Chondrocyte (in vitro differentiated cells): ENCODE measurements at regions not wholly inside any gene's neighbourhood (a gene's known extent, or its start where the extent isn't known, plus 50 kb on each side); places are given as distances from the start of the nearest gene placed in this dataset.

ENCODE experiments used
- DNase-seq: peaks from one replicate; pipeline ENCODE4 v3.0.0; 2021; ENCODE audit warnings: mixed read lengths, low spot score
- H3K27ac Mint-ChIP-seq: one replicate; pipeline ENCODE4 v1.8.0; 2021; ENCODE audit warnings: mild to moderate bottlenecking, moderate library complexity, mixed read lengths; ENCODE audit not compliant: unreplicated experiment
- H3K27me3 Mint-ChIP-seq: 2 replicates; pipeline ENCODE4 v1.8.0; 2021; ENCODE audit warnings: low read depth, mixed read lengths
- H3K36me3 Mint-ChIP-seq: 2 replicates; pipeline ENCODE4 v1.8.0; 2021; ENCODE audit warnings: low read depth, mixed read lengths
- H3K4me1 Mint-ChIP-seq: 2 replicates; pipeline ENCODE4 v1.8.0; 2021; ENCODE audit warnings: low read depth, mild to moderate bottlenecking, mixed read lengths
- H3K4me3 Mint-ChIP-seq: one replicate; pipeline ENCODE4 v1.8.0; 2021; ENCODE audit warnings: mild to moderate bottlenecking, moderate library complexity, mixed read lengths; ENCODE audit not compliant: unreplicated experiment
- H3K9me3 Mint-ChIP-seq: 2 replicates; pipeline ENCODE4 v1.8.0; 2021; ENCODE audit warnings: low read depth, mixed read lengths
- CTCF ChIP-seq: fragments of 200-600 bp; sonication (generic); IDR thresholded peaks from 2 replicates; pipeline ENCODE4 v1.5.0; 2021; ENCODE audit warnings: antibody characterized with exemption, mild to moderate bottlenecking, moderate library complexity

GRCh38 chr12:90899456-90900182 is 55.4 kb downstream of the CCER1 start:
- no peaks in the 10 kb centered on the region for H3K36me3 Mint-ChIP-seq
- peaks cover 3% of the 10 kb centered on the region for H3K9me3 Mint-ChIP-seq
- no peak overlapping the region for H3K27ac Mint-ChIP-seq
- H3K4me3 Mint-ChIP-seq: no peak overlapping the region
- no peaks in the 10 kb centered on the region for H3K27me3 Mint-ChIP-seq
- peaks cover 15% of the 10 kb centered on the region for H3K4me1 Mint-ChIP-seq
- DNase-seq: no peak
- no peak for TF ChIP-seq CTCF

GRCh38 chr12:90897986-90898385 is 57.0 kb downstream of the CCER1 start:
- H3K4me3 Mint-ChIP-seq: no peak overlapping the region
- no peak for TF ChIP-seq CTCF
- H3K36me3 Mint-ChIP-seq: no peaks in the 10 kb centered on the region
- H3K4me1 Mint-ChIP-seq: peaks cover 15% of the 10 kb centered on the region
- H3K27me3 Mint-ChIP-seq: no peaks in the 10 kb centered on the region
- no peak overlapping the region for H3K27ac Mint-ChIP-seq
- no peak for DNase-seq
- peaks cover 3% of the 10 kb centered on the region for H3K9me3 Mint-ChIP-seq

- Mint-ChIP-seq H3K36me3 (no peaks in the 10 kb centered on the region), H3K4me3 (no peak overlapping the region), H3K4me1 (peaks cover 15% of the 10 kb centered on the region), H3K27ac (no peak overlapping the region), H3K27me3 (no peaks in the 10 kb centered on the region), H3K9me3 (peaks cover 3% of the 10 kb centered on the region)
- no peak for DNase-seq
- TF ChIP-seq CTCF: no peak
Observed at GRCh38 chr12:90897316-90897715, 57.7 kb downstream of the CCER1 start.

- TF ChIP-seq CTCF: no peak
- H3K4me3 Mint-ChIP-seq: no peak overlapping the region
- DNase-seq: no peak
- H3K27ac Mint-ChIP-seq: no peak overlapping the region
- peaks cover 3% of the 10 kb centered on the region for H3K9me3 Mint-ChIP-seq
- H3K27me3 Mint-ChIP-seq: no peaks in the 10 kb centered on the region
- H3K4me1 Mint-ChIP-seq: peaks cover 15% of the 10 kb centered on the region
- H3K36me3 Mint-ChIP-seq: no peaks in the 10 kb centered on the region
Observed at GRCh38 chr12:90896821-90897220, 58.2 kb downstream of the CCER1 start.

DNA sequence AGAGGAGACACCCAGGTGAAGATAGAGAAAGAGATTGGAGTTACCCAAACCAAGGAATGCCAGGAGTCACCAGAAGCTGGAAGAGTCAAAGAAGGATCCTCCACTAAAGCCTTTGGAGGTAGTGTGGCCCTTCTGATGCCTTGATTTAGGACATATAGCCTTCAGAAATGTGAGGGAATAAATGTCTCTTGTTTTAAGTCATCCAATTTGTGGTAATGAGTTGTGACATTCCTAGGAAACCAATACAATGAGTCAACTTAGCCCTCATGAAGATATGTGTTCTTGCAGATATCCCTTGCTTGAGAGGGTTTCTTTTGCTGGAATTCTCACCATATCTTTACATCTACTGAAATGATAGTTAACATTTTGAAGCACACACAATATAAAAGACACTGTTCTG is 58.8 kb downstream of the CCER1 start:
- DNase-seq: no peak
- no peak for TF ChIP-seq CTCF
- peaks cover 15% of the 10 kb centered on the region for H3K4me1 Mint-ChIP-seq
- no peak overlapping the region for H3K4me3 Mint-ChIP-seq
- H3K27ac Mint-ChIP-seq: peak overlapping the region; percentile 8
- peaks cover 3% of the 10 kb centered on the region for H3K9me3 Mint-ChIP-seq
- no peaks in the 10 kb centered on the region for H3K27me3 Mint-ChIP-seq
- no peaks in the 10 kb centered on the region for H3K36me3 Mint-ChIP-seq
